ENCODE measurements at regions not wholly inside any gene's neighbourhood (a gene's known extent, or its start where the extent isn't known, plus 50 kb on each side); places are given as distances from the start of the nearest gene placed in this dataset.

DNA sequence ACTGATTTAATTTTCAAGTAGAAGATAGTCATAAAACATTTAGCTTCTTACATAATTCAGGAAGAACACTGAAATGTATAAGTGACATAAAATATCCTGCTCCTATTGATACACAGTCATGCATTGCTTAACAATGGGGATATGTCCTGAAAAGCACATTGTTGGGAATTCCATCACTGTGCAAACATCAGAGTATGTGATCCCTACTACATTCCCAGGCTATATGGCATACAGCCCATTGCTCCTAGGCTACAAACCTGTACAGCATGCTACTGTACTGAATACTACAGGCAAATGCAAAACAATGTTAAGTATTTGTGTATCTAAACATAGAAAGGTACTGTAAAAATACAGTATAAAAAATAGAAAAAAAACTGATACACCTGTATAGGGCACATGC lies 723.9 kb upstream of the ARGLU1 start:
- no peak for DNase-seq (ENCODE audit: extremely low read depth in 1 of 11, low read depth in 9 of 11, low spot score in 4 of 11)

DNA sequence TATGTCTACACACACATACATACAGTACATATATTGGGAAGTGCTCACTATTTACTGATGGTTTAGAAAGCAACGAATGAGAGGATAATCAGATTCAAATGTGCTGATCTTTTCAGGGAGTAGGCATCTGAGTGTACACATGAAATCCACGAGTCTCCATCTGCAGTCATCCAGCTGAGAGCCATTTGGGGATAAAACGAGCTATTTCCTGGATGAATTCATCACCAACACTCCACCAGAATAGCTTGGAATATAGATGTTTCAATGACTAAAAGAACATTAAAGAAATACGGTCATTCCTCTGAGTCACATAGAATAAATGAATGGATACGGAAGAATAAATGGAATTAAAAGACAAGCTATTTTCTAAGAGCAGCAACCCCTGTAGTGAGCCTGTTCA lies 721.6 kb upstream of the ARGLU1 start:
- no peak for DNase-seq (ENCODE audit: extremely low read depth in 1 of 11, low read depth in 9 of 11, low spot score in 4 of 11)

DNA sequence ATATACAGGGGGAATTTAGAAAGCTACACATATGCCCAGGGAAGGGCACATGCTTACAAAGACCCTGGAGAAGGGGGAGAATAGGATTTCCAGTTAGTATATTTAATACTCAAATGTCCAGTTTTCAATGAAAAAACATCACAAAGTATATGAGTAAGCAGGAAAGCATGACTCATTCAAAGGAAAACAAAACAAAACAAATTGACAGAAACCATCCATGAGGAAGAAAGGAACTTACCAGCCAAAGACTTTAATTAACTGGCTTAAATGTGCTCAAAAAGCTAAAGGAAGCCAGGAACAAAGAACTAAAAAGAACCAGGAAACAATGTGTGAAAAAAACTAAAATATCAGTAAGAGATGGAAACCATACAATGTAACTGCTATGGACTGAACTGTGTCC lies 716.2 kb upstream of the ARGLU1 start:
- no peak for DNase-seq (ENCODE audit: extremely low read depth in 1 of 11, low read depth in 9 of 11, low spot score in 4 of 11)

GRCh38 chr13:107277911-107278310 lies 710.0 kb upstream of the ARGLU1 start:
- DNase-seq (ENCODE audit: extremely low read depth in 1 of 11, low read depth in 9 of 11, low spot score in 4 of 11): no peak

DNA sequence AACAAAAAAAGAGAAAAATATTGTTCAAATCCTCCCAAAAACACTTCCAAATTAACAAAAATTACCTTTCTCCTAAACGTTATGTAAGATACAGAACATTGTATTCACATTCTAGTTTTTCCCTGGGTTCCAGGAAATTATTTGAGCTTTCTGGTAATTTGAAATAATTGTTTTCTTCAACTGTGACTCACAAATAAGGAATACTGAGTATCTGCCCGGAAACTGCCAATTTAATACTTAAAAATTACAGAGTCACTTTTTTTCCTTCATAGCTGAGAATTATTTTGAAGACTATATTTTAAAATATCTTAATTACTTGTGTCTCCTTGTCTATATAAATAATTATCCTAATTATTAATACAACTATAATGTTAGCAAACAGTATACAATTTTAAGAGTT lies 709.0 kb upstream of the ARGLU1 start:
- no peak for DNase-seq (ENCODE audit: extremely low read depth in 1 of 11, low read depth in 9 of 11, low spot score in 4 of 11)

DNA sequence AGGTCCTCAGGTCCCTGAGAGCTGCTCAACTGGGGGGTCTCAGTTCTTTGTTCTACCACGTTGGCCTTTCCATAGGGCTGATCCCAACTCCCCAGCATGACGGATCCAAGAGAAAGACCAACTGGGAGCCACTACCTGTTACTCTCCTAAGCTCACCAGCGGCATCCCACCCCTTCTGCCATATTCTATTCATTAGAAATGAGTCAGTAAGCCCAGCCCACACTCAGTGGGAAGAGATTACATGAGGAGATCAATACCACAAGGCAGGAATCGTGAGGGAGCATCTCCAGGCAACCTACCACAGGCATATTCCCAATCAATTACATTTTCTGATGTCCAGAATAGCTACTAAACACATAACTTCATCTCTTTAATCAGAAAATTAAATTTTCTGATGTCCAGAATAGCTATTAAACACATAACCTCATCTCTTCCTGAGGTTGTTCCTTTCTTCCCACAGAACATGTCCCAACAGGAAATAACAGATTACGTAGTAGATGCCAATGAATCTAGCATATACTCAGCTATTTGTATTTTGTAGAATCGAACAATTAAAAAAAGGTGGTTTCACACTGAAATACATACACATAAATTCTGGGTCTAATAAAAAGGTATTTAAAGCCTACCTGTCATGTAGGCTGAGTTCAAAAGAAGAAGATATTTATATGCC lies 708.1 kb upstream of the ARGLU1 start:
- no peak for DNase-seq (ENCODE audit: extremely low read depth in 1 of 11, low read depth in 9 of 11, low spot score in 4 of 11)

- no peak for DNase-seq (ENCODE audit: extremely low read depth in 1 of 11, low read depth in 9 of 11, low spot score in 4 of 11)
Measured at GRCh38 chr13:107275312-107275711, 707.4 kb upstream of the ARGLU1 start.

GRCh38 chr13:107271227-107271626 lies 703.3 kb upstream of the ARGLU1 start:
- DNase-seq (ENCODE audit: extremely low read depth in 1 of 11, low read depth in 9 of 11, low spot score in 4 of 11): peak in 1 of 11 donors; percentile 4

GRCh38 chr13:107266657-107267056 lies 698.7 kb upstream of the ARGLU1 start:
- DNase-seq (ENCODE audit: extremely low read depth in 1 of 11, low read depth in 9 of 11, low spot score in 4 of 11): no peak

GRCh38 chr13:107258599-107259187 lies 690.8 kb upstream of the ARGLU1 start:
- DNase-seq (ENCODE audit: extremely low read depth in 1 of 11, low read depth in 9 of 11, low spot score in 4 of 11): no peak

DNA sequence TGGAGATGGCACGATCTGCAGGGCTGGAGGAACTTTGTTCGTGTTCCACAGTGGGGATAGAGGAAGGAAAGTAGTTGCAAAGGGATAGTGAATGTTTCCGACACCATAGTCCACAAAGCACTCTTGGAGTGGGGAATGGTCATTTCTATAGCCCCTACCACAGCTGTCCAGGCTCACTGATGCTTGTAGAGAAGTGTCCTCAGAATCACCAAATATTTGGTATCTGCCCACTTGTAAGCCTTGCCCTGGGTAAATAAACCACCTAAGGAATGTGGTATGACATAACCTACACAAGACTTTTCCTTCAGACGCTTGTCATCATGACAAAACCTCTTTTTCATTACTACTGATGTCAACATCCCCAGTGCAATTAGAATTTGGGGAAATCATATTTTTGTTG lies 686.5 kb upstream of the ARGLU1 start:
- DNase-seq (ENCODE audit: extremely low read depth in 1 of 11, low read depth in 9 of 11, low spot score in 4 of 11): no peak

DNA sequence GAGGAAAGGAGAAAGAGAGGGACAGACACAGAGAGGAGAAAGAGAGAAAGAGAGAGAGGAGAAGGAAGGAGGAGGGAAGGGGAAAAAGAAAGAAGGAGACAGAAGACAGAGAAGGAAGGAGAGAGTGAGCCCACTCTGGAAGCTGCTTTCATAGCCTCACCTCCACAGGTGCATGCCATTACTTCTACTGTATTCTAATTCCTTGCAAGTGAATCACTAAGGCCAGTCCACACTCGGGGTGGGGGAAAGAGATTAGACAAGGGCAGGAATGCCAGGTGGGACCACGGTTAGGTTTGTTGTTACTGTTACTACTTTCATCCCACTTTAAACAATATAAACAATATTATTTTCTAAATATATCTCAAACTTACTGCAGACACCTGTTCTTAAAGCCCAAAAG lies 684.5 kb upstream of the ARGLU1 start:
- no peak for DNase-seq (ENCODE audit: extremely low read depth in 1 of 11, low read depth in 9 of 11, low spot score in 4 of 11)

GRCh38 chr13:107252021-107252420 lies 684.1 kb upstream of the ARGLU1 start:
- DNase-seq (ENCODE audit: extremely low read depth in 1 of 11, low read depth in 9 of 11, low spot score in 4 of 11): no peak

DNA sequence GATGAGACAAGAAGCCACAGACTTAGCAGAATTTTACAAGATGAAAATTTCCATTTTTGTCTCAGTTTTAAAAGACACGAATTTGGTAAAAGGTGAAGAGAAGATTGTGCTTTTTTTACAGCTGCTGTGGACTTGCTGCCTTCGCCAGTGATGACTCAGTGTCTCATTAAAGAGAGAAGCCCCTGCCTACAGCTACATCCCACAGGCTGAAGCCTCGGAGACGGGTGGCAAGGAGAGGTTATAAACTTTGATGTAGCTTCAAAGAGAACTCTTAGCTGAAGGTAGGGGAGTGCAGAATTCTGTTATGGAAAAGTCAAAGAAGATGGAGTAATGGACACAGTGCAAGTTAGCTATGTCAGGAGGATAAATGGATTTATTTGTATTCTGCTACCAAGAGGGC lies 683.4 kb upstream of the ARGLU1 start:
- DNase-seq (ENCODE audit: extremely low read depth in 1 of 11, low read depth in 9 of 11, low spot score in 4 of 11): no peak

DNA sequence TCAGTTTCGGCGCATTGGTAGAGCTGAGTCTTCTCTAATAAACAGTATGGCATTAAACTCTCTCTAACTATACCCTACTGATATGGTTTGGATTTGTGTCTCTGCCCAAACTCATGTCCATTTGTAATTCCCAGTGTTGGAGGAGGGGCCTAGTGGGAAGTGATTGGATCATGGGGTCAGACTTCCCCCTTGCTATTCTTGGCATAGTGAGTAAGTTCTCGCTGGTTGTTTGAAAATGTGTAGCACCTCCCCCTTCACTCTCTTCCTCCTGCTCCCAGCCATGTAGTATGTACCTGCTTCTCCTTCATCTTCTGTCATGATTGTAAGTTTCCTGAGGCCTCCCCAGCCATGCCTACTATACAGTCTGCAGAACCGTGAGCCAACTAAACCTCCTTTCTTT lies 682.7 kb upstream of the ARGLU1 start:
- no peak for DNase-seq (ENCODE audit: extremely low read depth in 1 of 11, low read depth in 9 of 11, low spot score in 4 of 11)

DNA sequence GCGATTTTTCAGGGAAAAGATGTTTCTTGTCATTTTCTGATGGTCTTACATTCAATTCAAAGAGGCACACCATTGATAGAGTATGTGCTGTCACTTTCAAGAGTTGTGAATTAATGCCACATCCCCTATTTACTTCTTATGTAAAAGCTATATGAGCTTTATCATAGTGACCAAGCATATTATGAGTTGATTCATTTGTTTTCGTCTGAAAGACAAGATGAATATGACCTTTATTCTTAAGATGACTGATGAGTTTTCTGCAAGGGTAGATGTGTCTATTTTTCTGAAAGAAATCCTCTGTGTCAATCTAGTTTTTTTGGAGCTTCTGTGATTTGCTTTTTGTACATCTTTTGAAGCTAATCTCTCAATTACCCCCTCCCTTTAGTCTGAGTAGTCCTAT lies 676.3 kb upstream of the ARGLU1 start:
- no peak for DNase-seq (ENCODE audit: extremely low read depth in 1 of 11, low read depth in 9 of 11, low spot score in 4 of 11)

- DNase-seq (ENCODE audit: extremely low read depth in 1 of 11, low read depth in 9 of 11, low spot score in 4 of 11): no peak
Measured at GRCh38 chr13:107242138-107242537, 674.2 kb upstream of the ARGLU1 start.

DNA sequence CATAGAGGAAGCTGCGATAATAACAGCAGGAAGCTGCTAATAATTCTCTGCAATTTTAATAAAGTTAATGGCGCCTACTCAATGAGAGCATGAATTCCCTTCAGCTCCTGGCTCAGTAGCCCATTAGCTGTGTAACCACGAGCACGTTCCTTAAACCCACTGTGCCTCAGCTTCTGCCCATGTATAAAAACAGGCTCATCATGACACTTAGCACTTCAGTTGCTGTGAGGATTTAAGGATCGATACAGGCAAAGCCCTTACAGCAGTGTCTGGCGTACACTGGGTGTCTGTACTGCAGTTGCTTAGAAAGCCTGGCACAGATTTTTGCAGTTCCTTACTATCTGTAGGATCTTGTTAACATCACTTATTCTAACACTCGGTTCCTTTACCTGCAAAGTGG lies 673.4 kb upstream of the ARGLU1 start:
- no peak for DNase-seq (ENCODE audit: extremely low read depth in 1 of 11, low read depth in 9 of 11, low spot score in 4 of 11)

DNA sequence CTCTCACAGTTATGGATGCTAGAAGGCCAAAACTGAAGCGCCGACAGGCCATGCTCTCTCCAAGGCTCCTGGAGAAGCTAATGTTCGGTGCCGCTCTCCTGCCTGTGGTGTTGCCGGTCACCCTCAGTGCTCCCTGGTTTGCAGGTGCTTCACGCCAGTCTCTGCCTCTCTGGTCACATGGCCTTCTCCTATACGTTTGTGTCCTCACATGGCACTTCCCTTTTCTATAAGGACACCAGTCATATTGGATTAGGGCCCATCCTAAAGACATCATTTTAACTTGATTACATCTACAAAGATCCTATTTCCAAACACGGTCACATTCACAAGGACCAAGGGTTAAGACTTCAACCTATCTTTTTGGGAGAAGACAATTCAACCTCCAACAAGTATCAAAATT lies 671.3 kb upstream of the ARGLU1 start:
- DNase-seq (ENCODE audit: extremely low read depth in 1 of 11, low read depth in 9 of 11, low spot score in 4 of 11): no peak

DNA sequence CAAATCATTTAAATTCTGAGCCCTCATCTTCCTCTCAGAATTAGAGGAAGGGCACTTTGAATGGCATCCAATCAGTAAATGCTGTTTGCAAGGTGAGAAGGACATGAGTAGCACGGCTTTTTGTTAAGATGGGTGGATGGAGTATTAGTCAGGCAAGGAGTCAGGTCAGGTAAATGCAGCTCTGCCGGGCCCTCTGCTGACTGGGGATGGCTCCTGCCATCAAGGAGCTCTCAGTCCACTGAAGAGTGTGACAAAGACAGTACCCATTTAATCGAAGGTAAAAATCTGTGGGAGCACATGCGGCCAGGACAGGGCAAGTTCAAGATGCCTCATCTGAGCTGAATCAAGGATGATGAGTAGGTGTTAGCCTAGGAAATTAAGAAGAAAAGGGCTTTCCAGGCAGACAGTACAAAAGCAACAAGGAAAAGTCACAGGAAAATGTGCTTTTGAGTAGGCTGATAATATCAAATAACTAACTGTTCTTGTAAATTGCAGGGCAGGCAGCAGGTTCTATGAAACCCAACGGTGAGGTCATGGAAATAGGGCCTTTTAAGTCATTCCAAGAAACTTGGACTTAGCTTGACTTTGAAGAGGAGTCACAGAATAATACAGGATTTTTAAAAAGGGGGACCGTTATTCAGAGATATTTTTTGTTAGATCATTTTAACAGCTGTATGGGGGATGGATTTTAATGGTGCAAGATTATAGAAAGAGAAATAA lies 670.5 kb upstream of the ARGLU1 start:
- DNase-seq (ENCODE audit: extremely low read depth in 1 of 11, low read depth in 9 of 11, low spot score in 4 of 11): no peak
